HepG2 (cell line): ENCODE measurements at regions not wholly inside any gene's neighbourhood (a gene's known extent, or its start where the extent isn't known, plus 50 kb on each side); places are given as distances from the start of the nearest gene placed in this dataset.

Experiments used
- ATAC-seq: fragments of 200-7000 bp; cut with Tn5 transposase; 3 replicates; pipeline ENCODE4 v1.9.1; 2020; ENCODE audit warnings: mild to moderate bottlenecking, moderate library complexity
- BruUV-seq: library from RNA; stranded (reverse); fragments of 400-500 nt; replicated peaks from 2 replicates; lab custom pipeline; 2021; lab: Mats Ljungman, UMichigan
- CTCF ChIA-PET: fragments of 300-600 bp; formaldehyde crosslinking; extraction: SDS; loops from one replicate; lab custom pipeline; 2021; ENCODE audit warnings: low total read pairs, inconsistent platforms, low intra/inter-chr PET ratio; lab: Yijun Ruan, JAX
- POLR2A ChIA-PET: fragments of 350-600 bp; sonication (Branson Sonifier 250); formaldehyde crosslinking; loops from one replicate; lab custom pipeline; 2020; ENCODE audit warnings: antibody characterized with exemption, inconsistent platforms; lab: Yijun Ruan, JAX
- DNase-seq: peaks from one replicate; pipeline ENCODE4 v3.0.0-alpha.2; 2015; ENCODE audit warnings: low spot score
- FAIRE-seq: peaks from 3 replicates; lab custom pipeline; 2011; peaks lifted over from hg19 to GRCh38; lab: Jason Lieb, UNC
- H2AFZ ChIP-seq: one replicate; pipeline ENCODE4 v1.6.1; 2011; ENCODE audit warnings: low read length, inconsistent platforms
- H3K27ac ChIP-seq: fragments of 300-600 bp; 3 replicates; pipeline ENCODE4 v1.8.0; 2011; ENCODE audit warnings: mixed run types, mild to moderate bottlenecking, mixed read lengths, low read length, inconsistent platforms; ENCODE audit not compliant: insufficient read depth; ENCODE audit errors: extremely low read length
- H3K27me3 ChIP-seq, 2 experiments: fragments of 200-600 bp in 1 of 2; 2 replicates in 1 of 2; 3 replicates in 1 of 2; pipeline versions ENCODE4 v1.6.0 to v1.8.0; 2011; ENCODE audit warnings: low read length in 2 of 2, mild to moderate bottlenecking in 2 of 2, moderate library complexity in 2 of 2, inconsistent platforms in 1 of 2; ENCODE audit not compliant: insufficient read depth in 2 of 2, control insufficient read depth in 1 of 2
- H3K36me3 ChIP-seq, 2 experiments: fragments of 200-600 bp in 1 of 2; replicated peaks in 1 of 2; 2 replicates in 1 of 2; 3 replicates in 1 of 2; pipeline versions ENCODE4 v1.5.1 to v1.8.0; 2011; ENCODE audit warnings: low read length in 2 of 2, inconsistent platforms in 1 of 2; ENCODE audit not compliant: insufficient read depth in 2 of 2, control insufficient read depth in 1 of 2
- H3K4me1 ChIP-seq: 2 replicates; pipeline ENCODE4 v1.5.1; 2012; ENCODE audit warnings: low read length, inconsistent platforms; ENCODE audit not compliant: insufficient read depth
- H3K4me2 ChIP-seq: 2 replicates; pipeline ENCODE4 v1.6.0; 2011; ENCODE audit warnings: low read depth, low read length, inconsistent platforms
- H3K4me3 ChIP-seq, 3 experiments: fragments of 200-600 bp in 1 of 3; sonication (generic), shearing (Covaris generic) in 1 of 3; replicated peaks in 1 of 3; 2 replicates each; pipeline ENCODE4 v1.5.1; 2011 to 2016; ENCODE audit warnings: low read length in 3 of 3, inconsistent platforms in 2 of 3, low read depth in 2 of 3, mild to moderate bottlenecking in 2 of 3, control low read depth in 1 of 3, mixed read lengths in 1 of 3; ENCODE audit not compliant: insufficient read depth in 1 of 3
- H3K79me2 ChIP-seq: one replicate; pipeline ENCODE4 v1.6.1; 2011; ENCODE audit warnings: low read length, inconsistent platforms; ENCODE audit not compliant: insufficient read depth
- H3K9ac ChIP-seq: 2 replicates; pipeline ENCODE4 v1.6.0; 2011; ENCODE audit warnings: mild to moderate bottlenecking, low read depth, low read length, inconsistent platforms; ENCODE audit not compliant: insufficient read depth
- H3K9me3 ChIP-seq: 2 replicates; pipeline ENCODE4 v1.5.1; 2012; ENCODE audit warnings: mild to moderate bottlenecking, low read length
- H4K20me1 ChIP-seq: 2 replicates; pipeline ENCODE4 v1.6.0; 2011; ENCODE audit warnings: inconsistent platforms, mild to moderate bottlenecking, low read length, moderate library complexity; ENCODE audit not compliant: insufficient read depth
- CHD4 ChIP-seq: fragments of 200-600 bp; sonication (generic); IDR thresholded peaks from 2 replicates; pipeline ENCODE4 v1.7.0; 2017; ENCODE audit warnings: mild to moderate bottlenecking, low read length, borderline replicate concordance
- KDM3A ChIP-seq: IDR thresholded peaks from 2 replicates; pipeline ENCODE4 v1.6.1; 2018; ENCODE audit warnings: low read depth, missing compliant biosample characterization
- NFYB ChIP-seq: sonication (generic); formaldehyde crosslinking; IDR thresholded peaks from 2 replicates; pipeline ENCODE4 v1.4.0; 2020; ENCODE audit warnings: missing genetic modification reagents
- ONECUT2 ChIP-seq: sonication (generic); formaldehyde crosslinking; IDR thresholded peaks from 2 replicates; pipeline ENCODE4 v1.4.0; 2020; ENCODE audit warnings: missing genetic modification reagents
- RFX5 ChIP-seq: IDR thresholded peaks from 2 replicates; pipeline ENCODE4 v1.6.1; 2011; ENCODE audit warnings: low read depth, low read length, improper control_type of control experiment
- TEAD2 ChIP-seq: sonication (generic); formaldehyde crosslinking; IDR thresholded peaks from 2 replicates; pipeline ENCODE4 v1.9.0; 2021; ENCODE audit warnings: missing genetic modification reagents
- ZBTB20 ChIP-seq: sonication (generic); formaldehyde crosslinking; IDR thresholded peaks from 2 replicates; pipeline ENCODE4 v1.8.1; 2023; ENCODE audit warnings: missing genetic modification reagents, low read depth, mild to moderate bottlenecking, borderline replicate concordance
- ZNF543 ChIP-seq: sonication (generic); formaldehyde crosslinking; IDR thresholded peaks from 2 replicates; pipeline ENCODE4 v1.4.0; 2020; ENCODE audit warnings: mild to moderate bottlenecking, missing genetic modification reagents
- ZNF709 ChIP-seq: sonication (generic); formaldehyde crosslinking; IDR thresholded peaks from 2 replicates; pipeline ENCODE4 v1.5.0; 2020; ENCODE audit warnings: mild to moderate bottlenecking, missing genetic modification reagents
- WGBS: methylation state at CpG from one replicate; pipeline ENCODE4 v1.1.6; 2017; ENCODE audit warnings: low lambda C conversion rate; 5-methylcytosine and 5-hydroxymethylcytosine counted together
- in situ Hi-C: cut with HindIII; loops from 2 replicates; pipeline ENCODE4 v1.10.0; 2017; ENCODE audit warnings: low pct_unique_long_range_greater_than_20kb; ENCODE audit not compliant: extremely low pct_ligation_motif_present
- intact Hi-C: fragments of 100-400 bp; cut with micrococcal nuclease; formaldehyde crosslinking; loops from one replicate; pipeline ENCODE4 v1.10.0; 2022; ENCODE audit not compliant: unreplicated experiment
- TF ChIP-seq, protein P1 (sequence below): sonication (generic); IDR thresholded peaks from 2 replicates; pipeline ENCODE4 v1.6.1; 2016; ENCODE audit warnings: low read depth, borderline replicate concordance
- TF ChIP-seq, protein P2 (sequence below): sonication (generic); formaldehyde crosslinking; IDR thresholded peaks from 2 replicates; pipeline ENCODE4 v1.4.0; 2020; ENCODE audit warnings: mild to moderate bottlenecking, missing genetic modification reagents
- TF ChIP-seq, protein P3 (sequence below): sonication (generic); formaldehyde crosslinking; IDR thresholded peaks from 2 replicates; pipeline ENCODE4 v1.4.0; 2020; ENCODE audit warnings: missing genetic modification reagents
- TF ChIP-seq, protein P4 (sequence below): sonication (generic); formaldehyde crosslinking; conservative IDR thresholded peaks from 2 replicates; pipeline ENCODE4 v1.8.0; 2022; ENCODE audit warnings: missing genetic modification reagents

DNA sequence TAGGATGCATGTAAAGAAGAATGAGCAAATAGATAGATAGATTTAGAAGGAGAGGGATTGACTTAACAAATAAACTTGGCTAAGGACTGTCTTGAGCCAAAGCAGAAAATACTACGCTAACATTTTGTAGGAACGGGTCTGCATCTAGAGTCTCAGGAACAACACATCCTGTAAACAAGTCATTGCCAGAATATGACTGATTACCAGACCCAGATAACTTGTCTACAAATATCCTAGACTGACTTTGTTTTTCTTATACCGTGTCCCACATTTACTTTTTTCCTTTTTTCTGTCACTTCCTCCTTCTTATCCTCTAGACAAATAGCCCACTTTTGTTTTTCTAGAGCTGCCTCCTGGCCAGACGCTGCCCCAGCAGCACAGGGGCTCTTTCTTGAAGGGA lies 393.6 kb downstream of the PDGFC start:
- Histone ChIP-seq H3K9ac (no peak overlapping the region), H3K27me3 (no peaks in the 10 kb centered on the region), H3K4me3 (no peak overlapping the region), H4K20me1 (no peaks in the 10 kb centered on the region), H3K4me2 (no peak overlapping the region), H3K4me1 (no peaks in the 10 kb centered on the region), H3K27ac (no peak overlapping the region), H3K79me2 (no peaks in the 10 kb centered on the region), H2AFZ (no peak overlapping the region), H3K9me3 (no peaks in the 10 kb centered on the region), H3K36me3 (no peaks in the 10 kb centered on the region)
- FAIRE-seq = no peak
- ChIA-PET POLR2A (no interaction called here), CTCF (no interaction called here)
- no peak for TF ChIP-seq TEAD2 (CRISPR knock-in tag)
- no peak for TF ChIP-seq NFYB
- no peak for TF ChIP-seq KDM3A (CRISPR knock-in tag)
- no peak for TF ChIP-seq ONECUT2
- TF ChIP-seq, protein P1, sequence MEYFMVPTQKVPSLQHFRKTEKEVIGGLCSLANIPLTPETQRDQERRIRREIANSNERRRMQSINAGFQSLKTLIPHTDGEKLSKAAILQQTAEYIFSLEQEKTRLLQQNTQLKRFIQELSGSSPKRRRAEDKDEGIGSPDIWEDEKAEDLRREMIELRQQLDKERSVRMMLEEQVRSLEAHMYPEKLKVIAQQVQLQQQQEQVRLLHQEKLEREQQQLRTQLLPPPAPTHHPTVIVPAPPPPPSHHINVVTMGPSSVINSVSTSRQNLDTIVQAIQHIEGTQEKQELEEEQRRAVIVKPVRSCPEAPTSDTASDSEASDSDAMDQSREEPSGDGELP = no peak
- TF ChIP-seq, protein P2, sequence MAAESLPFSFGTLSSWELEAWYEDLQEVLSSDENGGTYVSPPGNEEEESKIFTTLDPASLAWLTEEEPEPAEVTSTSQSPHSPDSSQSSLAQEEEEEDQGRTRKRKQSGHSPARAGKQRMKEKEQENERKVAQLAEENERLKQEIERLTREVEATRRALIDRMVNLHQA = no peak
- TF ChIP-seq, protein P3, sequence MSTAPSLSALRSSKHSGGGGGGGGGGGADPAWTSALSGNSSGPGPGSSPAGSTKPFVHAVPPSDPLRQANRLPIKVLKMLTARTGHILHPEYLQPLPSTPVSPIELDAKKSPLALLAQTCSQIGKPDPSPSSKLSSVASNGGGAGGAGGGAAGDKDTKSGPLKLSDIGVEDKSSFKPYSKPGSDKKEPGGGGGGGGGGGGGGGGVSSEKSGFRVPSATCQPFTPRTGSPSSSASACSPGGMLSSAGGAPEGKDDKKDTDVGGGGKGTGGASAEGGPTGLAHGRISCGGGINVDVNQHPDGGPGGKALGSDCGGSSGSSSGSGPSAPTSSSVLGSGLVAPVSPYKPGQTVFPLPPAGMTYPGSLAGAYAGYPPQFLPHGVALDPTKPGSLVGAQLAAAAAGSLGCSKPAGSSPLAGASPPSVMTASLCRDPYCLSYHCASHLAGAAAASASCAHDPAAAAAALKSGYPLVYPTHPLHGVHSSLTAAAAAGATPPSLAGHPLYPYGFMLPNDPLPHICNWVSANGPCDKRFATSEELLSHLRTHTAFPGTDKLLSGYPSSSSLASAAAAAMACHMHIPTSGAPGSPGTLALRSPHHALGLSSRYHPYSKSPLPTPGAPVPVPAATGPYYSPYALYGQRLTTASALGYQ (CRISPR knock-in tag) = no peak
- no peak for TF ChIP-seq ZNF543
- TF ChIP-seq RFX5 = no peak
- TF ChIP-seq, protein P4, sequence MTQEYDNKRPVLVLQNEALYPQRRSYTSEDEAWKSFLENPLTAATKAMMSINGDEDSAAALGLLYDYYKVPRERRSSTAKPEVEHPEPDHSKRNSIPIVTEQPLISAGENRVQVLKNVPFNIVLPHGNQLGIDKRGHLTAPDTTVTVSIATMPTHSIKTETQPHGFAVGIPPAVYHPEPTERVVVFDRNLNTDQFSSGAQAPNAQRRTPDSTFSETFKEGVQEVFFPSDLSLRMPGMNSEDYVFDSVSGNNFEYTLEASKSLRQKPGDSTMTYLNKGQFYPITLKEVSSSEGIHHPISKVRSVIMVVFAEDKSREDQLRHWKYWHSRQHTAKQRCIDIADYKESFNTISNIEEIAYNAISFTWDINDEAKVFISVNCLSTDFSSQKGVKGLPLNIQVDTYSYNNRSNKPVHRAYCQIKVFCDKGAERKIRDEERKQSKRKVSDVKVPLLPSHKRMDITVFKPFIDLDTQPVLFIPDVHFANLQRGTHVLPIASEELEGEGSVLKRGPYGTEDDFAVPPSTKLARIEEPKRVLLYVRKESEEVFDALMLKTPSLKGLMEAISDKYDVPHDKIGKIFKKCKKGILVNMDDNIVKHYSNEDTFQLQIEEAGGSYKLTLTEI (CRISPR knock-in tag) = no peak
- no peak for TF ChIP-seq ZNF709 (CRISPR knock-in tag)
- no peak for TF ChIP-seq ZBTB20 (CRISPR knock-in tag)
- TF ChIP-seq CHD4 = no peak
- 0% methylated on average over 4 of the region's 4 CpGs for WGBS
- intact Hi-C loops = no loop called here
- BruUV-seq = no TSS peak
- no peak for ATAC-seq
- in situ Hi-C loops = no loop called here
- DNase-seq = no peak
